Femur (tissue), 1 donor: ENCODE measurements at regions not wholly inside any gene's neighbourhood (a gene's known extent, or its start where the extent isn't known, plus 50 kb on each side); places are given as distances from the start of the nearest gene placed in this dataset.
A peak's percentile ranks its signal among the peaks of the same experiment; 100 is the strongest.

Source experiments
- DNase-seq: peaks from one replicate; pipeline ENCODE4 v3.0.0-alpha.2; 2017

DNA sequence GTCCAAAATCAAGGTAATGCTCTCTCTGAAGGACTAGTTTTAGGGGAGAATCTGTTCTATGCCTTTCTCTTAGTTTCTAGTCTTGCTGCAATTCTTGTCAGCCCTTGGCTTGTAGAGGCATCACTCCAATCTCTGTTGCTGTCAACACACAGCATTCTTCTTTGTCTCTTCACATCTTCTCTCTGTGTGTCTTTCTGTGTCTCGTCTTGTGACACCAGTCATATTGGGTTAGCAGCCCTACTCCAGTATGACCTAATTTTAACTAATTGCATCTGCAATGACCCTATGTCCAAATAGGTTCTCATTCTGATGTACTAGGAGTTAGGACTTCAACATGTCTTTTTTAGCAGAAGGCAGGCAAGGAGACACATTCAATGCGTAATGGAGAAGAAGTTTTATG, 1110.6 kb downstream of the DTWD2 start:
- no peak for DNase-seq

- DNase-seq, result peak; percentile 28
Measured at GRCh38 chr5:117872798-117873368, 1115.5 kb downstream of the DTWD2 start.

DNA sequence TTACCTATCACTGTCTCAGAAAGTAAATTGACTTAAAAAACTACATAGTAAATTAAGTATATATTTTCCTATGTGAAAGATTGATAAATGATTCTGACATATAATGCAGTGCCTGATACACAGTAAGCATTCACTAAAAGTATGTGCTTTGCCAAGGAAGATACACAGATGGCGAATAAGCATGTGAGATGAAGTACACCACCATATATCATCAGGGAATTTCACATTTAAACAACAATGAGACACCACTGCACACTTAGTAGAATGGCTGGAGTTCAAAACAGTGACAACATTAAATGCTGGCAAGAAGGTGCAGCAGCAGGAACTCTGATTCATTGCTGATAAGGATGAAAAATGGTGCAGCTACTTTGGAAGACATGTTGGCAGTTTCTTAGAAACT, 1118.8 kb downstream of the DTWD2 start:
- DNase-seq, result no peak

GRCh38 chr5:117863586-117864296, 1124.6 kb downstream of the DTWD2 start:
- no peak for DNase-seq

DNA sequence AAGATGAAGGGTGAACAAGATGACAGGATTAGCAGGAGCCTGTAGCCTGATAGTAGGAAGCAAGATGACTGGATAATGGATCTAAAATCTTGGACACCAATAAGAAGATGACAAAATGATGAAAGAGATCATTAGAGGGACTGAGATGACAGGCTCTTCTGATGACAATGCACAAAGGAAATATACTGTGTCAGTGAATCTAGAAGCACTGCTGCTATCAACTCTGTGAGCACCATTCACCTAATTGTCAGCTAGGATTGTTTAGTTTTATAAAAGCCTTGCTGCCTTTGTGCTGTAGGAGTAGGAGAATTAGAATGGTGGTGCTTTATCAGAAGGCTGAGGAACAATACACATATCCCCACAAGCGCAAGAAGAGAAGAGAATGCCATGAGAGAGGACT, 1127.8 kb downstream of the DTWD2 start:
- DNase-seq, result no peak

- DNase-seq, result no peak
Measured at GRCh38 chr5:117859176-117859575, 1129.2 kb downstream of the DTWD2 start.

DNA sequence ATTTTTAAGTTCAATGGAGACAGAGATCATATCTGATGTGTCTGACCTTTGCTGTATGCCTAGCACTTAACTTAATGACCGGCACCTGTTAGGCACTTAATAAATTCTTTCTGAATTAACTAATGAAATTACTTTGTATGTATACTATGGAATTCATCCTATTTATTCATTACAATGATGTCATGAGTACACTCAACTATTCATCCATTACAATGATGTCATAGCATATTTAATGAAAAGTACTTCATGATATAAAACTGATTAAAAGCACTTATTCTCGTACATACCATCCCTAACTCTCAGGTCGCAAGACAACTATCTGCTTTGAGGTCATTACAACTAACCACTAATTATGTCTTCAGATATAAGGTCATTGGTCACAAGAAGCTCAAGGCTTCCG, 1131.6 kb downstream of the DTWD2 start:
- DNase-seq, result no peak

- no peak for DNase-seq
Measured at GRCh38 chr5:117837786-117838185, 1150.6 kb downstream of the DTWD2 start.

GRCh38 chr5:117833691-117834090, 1154.7 kb downstream of the DTWD2 start:
- DNase-seq, result peak; percentile 62

- DNase-seq, result no peak
Measured at GRCh38 chr5:117829646-117830045, 1158.7 kb downstream of the DTWD2 start.

- DNase-seq, result no peak
Measured at GRCh38 chr5:117813850-117814249, 1174.5 kb downstream of the DTWD2 start.

- no peak for DNase-seq
Measured at GRCh38 chr5:117812861-117813260, 1175.5 kb downstream of the DTWD2 start.

GRCh38 chr5:117809251-117809650, 1179.1 kb downstream of the DTWD2 start:
- DNase-seq, result no peak

DNA sequence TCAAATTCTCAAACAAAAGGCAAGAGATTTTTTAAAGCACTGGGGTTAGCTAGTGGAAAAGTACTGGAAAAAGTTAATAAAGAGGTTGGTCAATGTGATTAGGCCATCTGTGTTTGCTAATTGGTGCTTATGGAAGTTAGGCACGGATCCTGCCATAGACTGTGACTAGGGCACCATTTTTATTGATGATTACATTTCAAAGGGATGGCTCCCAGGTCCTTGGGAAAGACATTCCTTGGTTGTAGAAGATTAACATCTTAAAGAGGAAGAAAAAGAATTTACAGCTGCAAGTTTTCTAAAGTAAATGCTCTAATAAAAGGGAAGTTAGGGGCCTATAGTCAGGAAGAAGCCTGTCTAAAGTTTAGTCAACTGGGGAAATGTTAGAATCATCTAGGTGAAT, 1183.3 kb downstream of the DTWD2 start:
- no peak for DNase-seq

- no peak for DNase-seq
Measured at GRCh38 chr5:117803533-117803932, 1184.8 kb downstream of the DTWD2 start.

DNA sequence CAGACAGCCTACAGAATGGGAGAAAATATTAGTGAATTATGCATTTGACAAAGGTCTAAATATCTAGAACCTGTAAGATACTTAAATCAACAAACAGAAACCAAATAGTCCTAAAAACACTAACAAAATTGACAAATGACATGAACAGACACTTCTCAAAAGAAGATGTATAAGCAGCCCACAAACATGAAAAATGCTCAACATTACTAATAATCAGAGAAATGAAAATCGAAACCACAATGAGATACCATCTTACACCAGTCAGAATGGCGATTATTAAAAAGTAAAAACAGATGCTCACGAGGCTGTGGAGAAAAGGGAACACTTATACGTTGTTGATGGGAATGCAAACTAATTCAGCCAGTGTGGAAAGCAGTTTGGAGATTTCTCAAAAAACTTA, 1186.8 kb downstream of the DTWD2 start:
- DNase-seq, result no peak

DNA sequence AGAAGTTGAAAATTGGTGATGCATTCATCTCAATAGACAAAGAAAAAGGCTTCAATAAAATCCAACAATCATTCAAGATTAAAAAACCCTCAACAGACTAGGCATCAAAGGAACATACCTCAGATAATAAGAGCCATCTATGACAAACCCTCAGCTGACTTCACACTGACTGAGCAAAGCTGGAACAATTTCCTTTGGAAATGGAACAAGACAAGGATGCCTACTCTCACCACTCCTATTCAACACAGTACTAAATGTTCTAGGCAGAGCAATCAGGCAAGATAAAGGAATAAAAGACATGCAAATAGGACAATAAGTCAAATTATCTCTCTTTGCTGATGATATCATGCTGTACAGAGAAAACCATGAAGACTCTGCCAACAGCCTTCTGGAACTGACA, 1188.1 kb downstream of the DTWD2 start:
- no peak for DNase-seq

GRCh38 chr5:117794847-117795246, 1193.5 kb downstream of the DTWD2 start:
- no peak for DNase-seq

- no peak for DNase-seq
Measured at GRCh38 chr5:117793963-117794362, 1194.4 kb downstream of the DTWD2 start.

DNA sequence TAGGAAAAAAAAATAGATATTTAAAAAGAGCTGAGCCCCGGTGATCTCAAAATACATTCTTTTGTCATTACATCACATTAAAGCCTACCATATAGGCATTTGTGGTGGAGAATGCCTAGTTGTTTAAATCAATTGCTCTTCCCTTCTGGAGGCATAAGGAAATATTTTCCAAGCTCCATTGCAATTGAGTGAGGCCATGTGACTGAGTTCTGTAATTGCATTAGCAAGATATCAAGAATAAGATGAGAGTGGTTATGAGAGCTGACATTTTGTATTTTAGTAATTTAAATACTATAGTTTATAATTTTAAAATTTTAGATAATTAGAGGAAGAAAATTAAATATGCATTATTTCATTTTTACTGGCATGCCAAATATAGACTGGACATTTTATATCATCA, 1195.9 kb downstream of the DTWD2 start:
- no peak for DNase-seq

GRCh38 chr5:117788596-117788995, 1199.8 kb downstream of the DTWD2 start:
- DNase-seq, result no peak

- no peak for DNase-seq
Measured at GRCh38 chr5:117779171-117779570, 1204.5 kb upstream of the SEMA6A start.

DNA sequence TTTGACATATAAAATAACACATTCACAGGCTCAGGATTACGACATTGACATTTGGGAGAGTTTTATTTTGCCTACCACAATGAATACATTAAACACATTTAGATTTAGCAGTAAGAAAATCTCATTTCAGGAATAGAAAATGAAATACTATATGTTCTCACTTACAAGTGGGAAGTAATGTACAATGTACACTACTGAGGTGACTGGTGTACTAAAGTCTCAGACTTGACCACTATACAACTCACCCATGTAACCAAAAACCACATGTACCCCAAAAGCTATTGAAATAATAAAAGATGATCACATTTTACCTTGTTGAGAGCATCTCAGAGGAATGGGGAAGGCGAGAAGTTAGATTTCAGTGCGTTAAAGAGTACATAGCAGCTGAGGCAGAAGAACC, 1202.4 kb upstream of the SEMA6A start:
- DNase-seq, result no peak

GRCh38 chr5:117769877-117770276, 1195.3 kb upstream of the SEMA6A start:
- no peak for DNase-seq

GRCh38 chr5:117763271-117763670, 1188.6 kb upstream of the SEMA6A start:
- DNase-seq, result no peak
